ELF-1 (cell line): ENCODE measurements at regions not wholly inside any gene's neighbourhood (a gene's known extent, or its start where the extent isn't known, plus 50 kb on each side); places are given as distances from the start of the nearest gene placed in this dataset.
A peak's percentile ranks its signal among the peaks of the same experiment; 100 is the strongest.
"Not testable (repeated sequence)": the region's sequence is repeated elsewhere in the genome, so short reads cannot be mapped to it uniquely, and the experiment has no call there.

Experiments
- DNase-seq: peaks from one replicate; pipeline ENCODE4 v3.0.0-alpha.2; 2016; ENCODE audit warnings: low read depth, low spot score

GRCh38 chr2:220334871-220335590, 707.6 kb downstream of the SLC4A3 start:
- no peak for DNase-seq

- DNase-seq: peak; percentile 10
Measured at GRCh38 chr2:220335591-220335915, 708.1 kb downstream of the SLC4A3 start.

GRCh38 chr2:220336771-220337170, 709.3 kb downstream of the SLC4A3 start:
- no peak for DNase-seq

GRCh38 chr2:220337611-220338440, 710.4 kb downstream of the SLC4A3 start:
- no peak for DNase-seq

- no peak for DNase-seq
Measured at GRCh38 chr2:220341014-220341413, 713.6 kb downstream of the SLC4A3 start.

GRCh38 chr2:220346919-220347318, 719.5 kb downstream of the SLC4A3 start:
- DNase-seq: no peak

- DNase-seq: no peak
Measured at GRCh38 chr2:220347626-220348025, 720.2 kb downstream of the SLC4A3 start.

GRCh38 chr2:220348206-220348605, 720.8 kb downstream of the SLC4A3 start:
- no peak for DNase-seq

GRCh38 chr2:220353897-220354296, 726.5 kb downstream of the SLC4A3 start:
- DNase-seq: no peak

GRCh38 chr2:220356076-220356475, 728.6 kb downstream of the SLC4A3 start:
- no peak for DNase-seq

GRCh38 chr2:220365023-220365422, 737.6 kb downstream of the SLC4A3 start:
- DNase-seq: no peak

- DNase-seq: no peak
Measured at GRCh38 chr2:220366765-220367164, 739.3 kb downstream of the SLC4A3 start.

- no peak for DNase-seq
Measured at GRCh38 chr2:220370764-220371163, 743.3 kb downstream of the SLC4A3 start.

- DNase-seq: no peak
Measured at GRCh38 chr2:220371211-220371610, 743.8 kb downstream of the SLC4A3 start.

- no peak for DNase-seq
Measured at GRCh38 chr2:220373878-220374277, 746.4 kb downstream of the SLC4A3 start.

- DNase-seq: no peak
Measured at GRCh38 chr2:220374282-220374681, 746.9 kb downstream of the SLC4A3 start.

- no peak for DNase-seq
Measured at GRCh38 chr2:220377482-220378155, 750.2 kb downstream of the SLC4A3 start.

GRCh38 chr2:220387758-220388157, 760.3 kb downstream of the SLC4A3 start:
- not testable (repeated sequence) for DNase-seq

- DNase-seq: no peak
Measured at GRCh38 chr2:220393711-220394110, 766.3 kb downstream of the SLC4A3 start.

GRCh38 chr2:220394433-220394832, 767.0 kb downstream of the SLC4A3 start:
- DNase-seq: no peak

- no peak for DNase-seq
Measured at GRCh38 chr2:220396287-220396686, 768.9 kb downstream of the SLC4A3 start.

- DNase-seq: no peak
Measured at GRCh38 chr2:220410296-220410695, 782.9 kb downstream of the SLC4A3 start.

- DNase-seq: peak; percentile 27
Measured at GRCh38 chr2:220417503-220417902, 790.1 kb downstream of the SLC4A3 start.
